SK-N-DZ (cell line): ENCODE measurements at regions not wholly inside any gene's neighbourhood (a gene's known extent, or its start where the extent isn't known, plus 50 kb on each side); places are given as distances from the start of the nearest gene placed in this dataset.

Experiments
- DNase-seq: peaks from one replicate; pipeline ENCODE4 v3.0.0-alpha.2; 2015; ENCODE audit warnings: low spot score

GRCh38 chr4:188819233-188819632 is 680.0 kb downstream of the TRIML1 start:
- no peak for DNase-seq

GRCh38 chr4:188821500-188821899 is 682.3 kb downstream of the TRIML1 start:
- no peak for DNase-seq

- DNase-seq: no peak
Observed at GRCh38 chr4:188822698-188823097, 683.5 kb downstream of the TRIML1 start.

- DNase-seq: no peak
Observed at GRCh38 chr4:188824553-188824952, 685.3 kb downstream of the TRIML1 start.

- DNase-seq: no peak
Observed at GRCh38 chr4:188826393-188826792, 687.2 kb downstream of the TRIML1 start.

- no peak for DNase-seq
Observed at GRCh38 chr4:188839704-188840103, 700.5 kb downstream of the TRIML1 start.

GRCh38 chr4:188841523-188841922 is 702.3 kb downstream of the TRIML1 start:
- DNase-seq: no peak

- DNase-seq: no peak
Observed at GRCh38 chr4:188854436-188854835, 715.2 kb downstream of the TRIML1 start.

GRCh38 chr4:188858696-188859095 is 719.5 kb downstream of the TRIML1 start:
- DNase-seq: no peak

- no peak for DNase-seq
Observed at GRCh38 chr4:188864741-188865140, 725.5 kb downstream of the TRIML1 start.

- no peak for DNase-seq
Observed at GRCh38 chr4:188867796-188868195, 728.6 kb downstream of the TRIML1 start.

GRCh38 chr4:188869581-188869980 is 730.3 kb downstream of the TRIML1 start:
- DNase-seq: no peak

- DNase-seq: no peak
Observed at GRCh38 chr4:188872809-188873208, 733.6 kb downstream of the TRIML1 start.

- DNase-seq: no peak
Observed at GRCh38 chr4:188876881-188877280, 737.6 kb downstream of the TRIML1 start.

- DNase-seq: no peak
Observed at GRCh38 chr4:188879598-188879997, 740.4 kb downstream of the TRIML1 start.

- DNase-seq: no peak
Observed at GRCh38 chr4:188887905-188888304, 748.7 kb downstream of the TRIML1 start.

GRCh38 chr4:188892837-188893236 is 753.6 kb downstream of the TRIML1 start:
- no peak for DNase-seq

- no peak for DNase-seq
Observed at GRCh38 chr4:188903986-188904385, 764.7 kb downstream of the TRIML1 start.

- no peak for DNase-seq
Observed at GRCh38 chr4:188904617-188905016, 765.4 kb downstream of the TRIML1 start.

GRCh38 chr4:188905248-188905647 is 766.0 kb downstream of the TRIML1 start:
- no peak for DNase-seq

GRCh38 chr4:188911199-188911598 is 772.0 kb downstream of the TRIML1 start:
- DNase-seq: no peak

GRCh38 chr4:188911707-188912106 is 772.5 kb downstream of the TRIML1 start:
- DNase-seq: no peak

- DNase-seq: no peak
Observed at GRCh38 chr4:188915175-188915574, 775.9 kb downstream of the TRIML1 start.

GRCh38 chr4:188918787-188919186 is 779.5 kb downstream of the TRIML1 start:
- DNase-seq: no peak

- no peak for DNase-seq
Observed at GRCh38 chr4:188930822-188931221, 791.6 kb downstream of the TRIML1 start.
